ENCODE measurements at regions not wholly inside any gene's neighbourhood (a gene's known extent, or its start where the extent isn't known, plus 50 kb on each side); places are given as distances from the start of the nearest gene placed in this dataset.
A peak's percentile ranks its signal among the peaks of the same experiment; 100 is the strongest.

DNA sequence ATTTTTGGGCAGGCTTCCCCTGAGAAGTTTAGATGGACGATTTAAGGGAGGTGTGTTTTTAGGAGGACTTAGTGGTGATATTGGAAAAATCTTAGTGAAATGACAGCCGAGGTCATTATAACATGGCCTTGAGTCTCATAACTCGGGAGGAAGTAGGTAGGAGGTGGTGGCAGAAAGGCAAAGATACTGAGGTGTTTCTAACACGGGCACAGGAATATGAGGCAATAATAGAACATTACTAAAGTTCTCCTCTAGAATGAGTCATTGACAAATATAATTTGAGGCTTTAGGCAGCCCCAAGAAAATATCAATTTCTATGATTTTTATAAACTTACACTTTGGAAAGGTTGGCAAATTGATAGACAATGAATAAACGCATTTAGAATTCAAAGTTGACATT lies 146.1 kb upstream of the ZEB2 start:
- no peak for DNase-seq (ENCODE audit: low read depth)
- no peak overlapping the region for H3K4me3 ChIP-seq (ENCODE audit: low read depth, low read length)
- TF ChIP-seq, protein P1, sequence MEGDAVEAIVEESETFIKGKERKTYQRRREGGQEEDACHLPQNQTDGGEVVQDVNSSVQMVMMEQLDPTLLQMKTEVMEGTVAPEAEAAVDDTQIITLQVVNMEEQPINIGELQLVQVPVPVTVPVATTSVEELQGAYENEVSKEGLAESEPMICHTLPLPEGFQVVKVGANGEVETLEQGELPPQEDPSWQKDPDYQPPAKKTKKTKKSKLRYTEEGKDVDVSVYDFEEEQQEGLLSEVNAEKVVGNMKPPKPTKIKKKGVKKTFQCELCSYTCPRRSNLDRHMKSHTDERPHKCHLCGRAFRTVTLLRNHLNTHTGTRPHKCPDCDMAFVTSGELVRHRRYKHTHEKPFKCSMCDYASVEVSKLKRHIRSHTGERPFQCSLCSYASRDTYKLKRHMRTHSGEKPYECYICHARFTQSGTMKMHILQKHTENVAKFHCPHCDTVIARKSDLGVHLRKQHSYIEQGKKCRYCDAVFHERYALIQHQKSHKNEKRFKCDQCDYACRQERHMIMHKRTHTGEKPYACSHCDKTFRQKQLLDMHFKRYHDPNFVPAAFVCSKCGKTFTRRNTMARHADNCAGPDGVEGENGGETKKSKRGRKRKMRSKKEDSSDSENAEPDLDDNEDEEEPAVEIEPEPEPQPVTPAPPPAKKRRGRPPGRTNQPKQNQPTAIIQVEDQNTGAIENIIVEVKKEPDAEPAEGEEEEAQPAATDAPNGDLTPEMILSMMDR (IDR thresholded peaks at IDR 0.05; ENCODE audit: insufficient read depth, low read depth, low read length) = no peak

DNA sequence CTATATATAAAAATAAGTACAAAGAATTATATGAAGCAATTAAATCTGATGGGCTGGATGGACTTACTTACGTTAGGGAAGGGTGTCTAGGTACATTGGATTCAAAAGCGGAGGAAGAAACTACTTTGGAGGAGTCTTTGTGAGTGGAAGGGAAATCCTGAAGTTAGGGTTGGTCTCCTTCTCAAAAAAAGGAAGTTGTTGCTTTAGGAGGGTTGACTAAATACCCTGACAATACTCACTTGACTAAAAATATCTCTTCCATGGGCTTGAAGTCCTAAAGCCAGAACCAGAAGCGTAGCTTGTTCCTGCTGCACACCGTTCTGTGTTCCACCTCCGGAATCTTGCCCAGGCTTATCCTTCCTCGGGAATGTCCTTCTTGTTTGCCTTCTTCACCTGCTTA lies 143.3 kb upstream of the ZEB2 start:
- DNase-seq (ENCODE audit: low read depth) = no peak
- no peak overlapping the region for H3K4me3 ChIP-seq (ENCODE audit: low read depth, low read length)
- TF ChIP-seq, protein P1 (IDR thresholded peaks at IDR 0.05; ENCODE audit: insufficient read depth, low read depth, low read length) = no peak

DNA sequence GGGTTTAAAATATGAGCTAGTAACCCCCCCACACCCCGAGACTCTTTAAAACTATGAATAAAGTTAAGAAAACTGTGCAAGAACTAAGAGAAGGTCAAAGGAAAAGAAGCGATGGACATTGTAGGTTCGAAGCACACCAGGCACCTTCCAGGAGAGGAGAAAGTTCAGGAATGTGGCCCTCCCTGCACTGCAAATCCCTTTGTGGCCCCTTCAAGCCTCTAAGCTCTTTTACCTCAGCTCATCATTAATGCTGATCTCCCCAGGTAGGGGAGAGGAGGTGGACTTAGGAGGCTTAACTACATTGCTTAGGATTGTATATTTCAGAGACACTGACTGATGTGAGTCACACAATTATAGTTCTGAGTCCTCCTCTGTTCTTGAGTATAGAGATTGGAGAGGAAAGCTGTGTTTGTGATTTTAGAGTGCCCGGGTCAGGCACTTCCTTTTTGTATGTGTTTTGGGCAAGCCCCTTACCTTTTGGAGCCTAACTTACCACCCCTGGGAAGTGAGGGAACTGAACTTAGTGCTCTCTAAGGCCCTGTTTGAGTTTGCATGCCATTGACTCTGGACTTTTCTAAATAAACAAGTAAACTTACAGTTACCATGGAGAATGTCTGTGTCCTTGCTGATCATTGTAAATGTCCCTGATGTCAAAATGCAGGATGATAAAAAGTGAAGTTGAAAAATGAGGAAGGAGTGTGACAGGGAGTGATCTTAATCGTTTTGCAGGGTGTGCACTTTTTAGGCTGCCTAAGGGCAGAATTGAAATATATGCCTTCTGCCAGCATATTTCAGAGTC lies 140.8 kb upstream of the ZEB2 start:
- DNase-seq (ENCODE audit: low read depth) = no peak
- H3K4me3 ChIP-seq (ENCODE audit: low read depth, low read length) = no peak overlapping the region
- TF ChIP-seq, protein P1 (IDR thresholded peaks at IDR 0.05; ENCODE audit: insufficient read depth, low read depth, low read length) = no peak

DNA sequence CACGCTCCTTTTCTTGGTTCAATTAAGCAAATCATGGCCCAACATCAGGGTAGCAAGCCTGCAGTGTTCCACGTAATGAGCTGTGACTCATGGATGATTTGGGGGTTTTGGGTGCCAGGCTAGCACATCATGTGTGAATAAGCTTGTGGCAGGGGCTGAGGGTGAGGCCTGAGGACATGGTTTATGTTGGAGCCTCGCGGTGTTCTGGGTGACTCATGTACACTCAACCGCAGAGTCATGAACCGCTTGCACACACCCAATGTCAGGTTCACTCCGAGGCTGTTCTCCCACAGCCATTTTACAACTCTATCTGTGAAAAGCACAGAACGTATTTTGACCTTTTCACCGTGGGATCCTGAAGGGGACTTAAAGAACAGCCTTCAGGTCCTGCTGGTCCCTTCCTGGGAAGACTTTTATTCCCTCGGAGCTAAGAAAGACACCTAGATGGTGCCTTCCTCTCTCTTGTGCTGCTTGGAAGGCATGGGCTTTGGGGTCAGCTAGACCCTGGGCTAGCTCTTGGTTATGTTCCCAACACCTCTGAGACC lies 139.9 kb upstream of the ZEB2 start:
- H3K4me3 ChIP-seq (ENCODE audit: low read depth, low read length) = no peak overlapping the region
- TF ChIP-seq, protein P1 (IDR thresholded peaks at IDR 0.05; ENCODE audit: insufficient read depth, low read depth, low read length) = no peak
- DNase-seq (ENCODE audit: low read depth) = peak; percentile 76

DNA sequence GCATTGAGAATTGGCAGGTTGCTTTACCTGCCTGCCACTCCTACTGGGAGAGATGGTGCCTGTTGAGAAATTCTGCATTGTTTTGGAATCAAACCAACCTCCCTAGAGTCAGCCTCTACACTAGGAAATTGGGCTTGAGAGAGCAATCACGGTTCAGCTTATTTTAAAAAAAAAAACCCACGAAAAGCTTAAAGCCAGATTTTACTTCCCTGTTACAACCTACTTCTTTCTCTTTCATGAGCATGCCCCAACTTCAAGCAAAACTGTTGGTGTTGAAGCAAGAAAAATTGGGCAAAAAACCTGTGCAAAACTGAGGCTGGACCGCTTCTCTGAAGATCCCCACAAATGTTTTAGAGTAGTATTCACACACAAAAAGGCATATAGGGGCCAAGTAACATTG lies 134.6 kb upstream of the ZEB2 start:
- DNase-seq (ENCODE audit: low read depth) = no peak
- H3K4me3 ChIP-seq (ENCODE audit: low read depth, low read length) = no peak overlapping the region
- TF ChIP-seq, protein P1 (IDR thresholded peaks at IDR 0.05; ENCODE audit: insufficient read depth, low read depth, low read length) = no peak

DNA sequence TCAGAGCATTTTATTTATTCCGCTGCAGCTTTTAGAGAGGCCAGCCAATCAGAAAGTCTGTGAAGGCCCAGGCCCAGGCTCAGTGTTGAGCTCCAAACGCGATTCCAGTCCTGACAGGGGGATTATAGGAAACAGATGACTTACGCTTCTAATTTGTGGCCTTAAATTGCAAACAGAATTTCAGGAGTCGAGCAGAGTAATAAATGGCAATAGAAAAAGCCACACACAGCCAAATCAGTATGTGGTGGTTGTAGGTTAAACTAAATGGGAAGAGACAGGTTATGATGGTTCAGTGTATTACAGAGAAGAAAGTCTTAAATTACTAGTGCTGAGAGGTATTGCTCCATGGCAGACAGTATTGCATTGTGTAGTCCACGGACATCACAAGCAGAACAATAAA lies 131.0 kb upstream of the ZEB2 start:
- TF ChIP-seq, protein P1 (IDR thresholded peaks at IDR 0.05; ENCODE audit: insufficient read depth, low read depth, low read length) = no peak
- no peak overlapping the region for H3K4me3 ChIP-seq (ENCODE audit: low read depth, low read length)
- DNase-seq (ENCODE audit: low read depth) = peak; percentile 41
